A549 (cell line): ENCODE measurements at regions not wholly inside any gene's neighbourhood (a gene's known extent, or its start where the extent isn't known, plus 50 kb on each side); places are given as distances from the start of the nearest gene placed in this dataset.

Source experiments
- ATAC-seq, 2 experiments: fragments of 200-7000 bp in 1 of 2; fragments of >200 bp in 1 of 2; cut with Nextera tagmentation in 1 of 2; cut with Tn5 transposase in 1 of 2; 3 replicates each; pipeline versions ENCODE4 v1.8.0 to v1.9.1; 2018 to 2020; ENCODE audit warnings: mild to moderate bottlenecking in 1 of 2, moderate library complexity in 1 of 2
- CTCF ChIA-PET: fragments of 300-600 bp; sonication (Branson Sonifier 250); formaldehyde crosslinking; extraction: SDS; loops from one replicate; lab custom pipeline; 2021; ENCODE audit warnings: antibody characterized with exemption, inconsistent platforms; lab: Yijun Ruan, JAX
- POLR2A ChIA-PET: fragments of 350-600 bp; formaldehyde crosslinking; extraction: SDS; loops from one replicate; lab custom pipeline; 2021; ENCODE audit warnings: antibody characterized with exemption, inconsistent platforms; lab: Yijun Ruan, JAX
- DNase-seq, 2 experiments: peaks; one replicate each; pipeline versions ENCODE4 v3.0.0 to v3.0.0-alpha.2; 2011 to 2016; ENCODE audit warnings: low read depth in 1 of 2, low spot score in 1 of 2
- FAIRE-seq: peaks from 2 replicates; lab custom pipeline; 2011; peaks lifted over from hg19 to GRCh38; lab: Jason Lieb, UNC
- H3K27ac ChIP-seq, 2 experiments: fragments of >200 bp; sonication (Bioruptor Twin); formaldehyde crosslinking; 3 replicates each; pipeline ENCODE4 v1.5.1; 2016 to 2017
- H3K4me1 ChIP-seq: fragments of >200 bp; sonication (Bioruptor Twin); formaldehyde crosslinking; 3 replicates; pipeline ENCODE4 v1.6.1; 2016
- H3K4me2 ChIP-seq: fragments of >200 bp; sonication (Bioruptor Twin); formaldehyde crosslinking; 3 replicates; pipeline ENCODE4 v1.6.1; 2016
- H3K4me3 ChIP-seq: fragments of >200 bp; sonication (Bioruptor Twin); formaldehyde crosslinking; 3 replicates; pipeline ENCODE4 v1.5.1; 2016
- H3K9me3 ChIP-seq: fragments of >200 bp; sonication (Bioruptor Twin); formaldehyde crosslinking; 3 replicates; pipeline ENCODE4 v1.6.1; 2016
- CBX8 ChIP-seq: fragments of 200-600 bp; sonication (generic); IDR thresholded peaks from 2 replicates; pipeline ENCODE4 v1.6.1; 2016
- EHMT2 ChIP-seq: fragments of 200-600 bp; sonication (generic); IDR thresholded peaks from 2 replicates; pipeline ENCODE4 v1.6.1; 2016; ENCODE audit warnings: antibody characterized with exemption, low read depth, mild to moderate bottlenecking, moderate library complexity
- ESRRA ChIP-seq: fragments of 150-350 bp; IDR thresholded peaks from 2 replicates; pipeline ENCODE4 v1.6.1; 2014; ENCODE audit warnings: mild to moderate bottlenecking, low read length, borderline replicate concordance
- JUN ChIP-seq, 2 experiments: fragments of >200 bp; sonication (Bioruptor Twin); formaldehyde crosslinking; IDR thresholded peaks; 2 replicates in 1 of 2; 3 replicates in 1 of 2; pipeline ENCODE4 v1.6.1; 2016 to 2017
- KDM5A ChIP-seq: fragments of 200-600 bp; sonication (generic); IDR thresholded peaks from 2 replicates; pipeline ENCODE4 v1.6.1; 2016; ENCODE audit warnings: antibody characterized with exemption, mild to moderate bottlenecking
- MAFK ChIP-seq: fragments of 450-650 bp; IDR thresholded peaks from 2 replicates; pipeline ENCODE4 v1.6.1; 2014; ENCODE audit not compliant: partially characterized antibody
- MYC ChIP-seq: IDR thresholded peaks from 2 replicates; pipeline ENCODE4 v1.6.1; 2012; ENCODE audit warnings: mild to moderate bottlenecking, inconsistent platforms, low read length, improper control_type of control experiment, borderline replicate concordance
- PBX3 ChIP-seq: IDR thresholded peaks from 2 replicates; pipeline ENCODE4 v1.6.1; 2012
- POLR2A ChIP-seq: IDR thresholded peaks from 2 replicates; pipeline ENCODE4 v1.6.1; 2012; ENCODE audit warnings: mild to moderate bottlenecking, low read length
- RAD21 ChIP-seq, 2 experiments: fragments of >200 bp in 1 of 2; sonication (Bioruptor Twin) in 1 of 2; formaldehyde crosslinking in 1 of 2; IDR thresholded peaks in 1 of 2; conservative IDR thresholded peaks in 1 of 2; 2 replicates in 1 of 2; 3 replicates in 1 of 2; pipeline ENCODE4 v1.6.1; 2012 to 2018; ENCODE audit warnings: inconsistent platforms in 1 of 2
- REST ChIP-seq: fragments of 200-600 bp; sonication (generic); IDR thresholded peaks from 2 replicates; pipeline ENCODE4 v1.6.1; 2016; ENCODE audit warnings: antibody characterized with exemption, mild to moderate bottlenecking, moderate library complexity
- SMC3 ChIP-seq: fragments of >200 bp; sonication (Bioruptor Twin); formaldehyde crosslinking; IDR thresholded peaks from 3 replicates; pipeline ENCODE4 v1.6.1; 2018; ENCODE audit warnings: inconsistent platforms
- TFCP2L1 ChIP-seq: fragments of 250-450 bp; sonication (Bioruptor Pico); IDR thresholded peaks from 2 replicates; pipeline ENCODE4 v1.5.0; 2021; ENCODE audit warnings: mild to moderate bottlenecking
- TP53 ChIP-seq: fragments of 250-450 bp; sonication (Bioruptor Pico); IDR thresholded peaks from 2 replicates; pipeline ENCODE4 v1.5.0; 2021; ENCODE audit warnings: mild to moderate bottlenecking, moderate library complexity
- ZC3H11A ChIP-seq: fragments of 450-650 bp; IDR thresholded peaks from 2 replicates; pipeline ENCODE4 v1.6.1; 2014; ENCODE audit warnings: antibody characterized with exemption, mild to moderate bottlenecking
- ZSCAN20 ChIP-seq: fragments of 250-450 bp; sonication (Bioruptor Pico); IDR thresholded peaks from 2 replicates; pipeline ENCODE4 v1.8.0; 2022; ENCODE audit warnings: mild to moderate bottlenecking, moderate library complexity
- WGBS: methylation state at CpG from one replicate; pipeline ENCODE4 v1.1.6; 2017; ENCODE audit errors: missing lambda C conversion rate; 5-methylcytosine and 5-hydroxymethylcytosine counted together
- TF ChIP-seq, protein P1 (sequence below): IDR thresholded peaks from 2 replicates; pipeline ENCODE4 v1.6.1; 2012; ENCODE audit warnings: low read depth, borderline replicate concordance
- TF ChIP-seq, protein P2 (sequence below): fragments of 150-350 bp; IDR thresholded peaks from 2 replicates; pipeline ENCODE4 v1.6.1; 2014; ENCODE audit warnings: low read depth, mild to moderate bottlenecking, low read length
- TF ChIP-seq, protein P3 (sequence below): fragments of >200 bp; sonication (Bioruptor Twin); formaldehyde crosslinking; IDR thresholded peaks from 3 replicates; pipeline ENCODE4 v1.6.1; 2016
- TF ChIP-seq, protein P4 (sequence below): IDR thresholded peaks from 2 replicates; pipeline ENCODE4 v1.6.1; 2012

- CTCF ChIA-PET, result no interaction called here
- no peak for FAIRE-seq
These were observed 1333.7 kb upstream of the CELF4 start for GRCh38 chr18:38899252-38899651.

GRCh38 chr18:38898167-38898566 is 1332.6 kb upstream of the CELF4 start:
- no peaks in the 10 kb centered on the region for H3K4me1 ChIP-seq
- no peak overlapping the region for H3K4me3 ChIP-seq
- POLR2A ChIA-PET, result no interaction called here
- ATAC-seq (no peak), FAIRE-seq (no peak), DNase-seq (no peak)
- 29% methylated on average over 3 of the region's 3 CpGs for WGBS
- H3K4me2 ChIP-seq, result no peak overlapping the region
- H3K27ac ChIP-seq, result no peak overlapping the region
- CTCF ChIA-PET, result no interaction called here
- H3K9me3 ChIP-seq, result no peaks in the 10 kb centered on the region
- TF ChIP-seq ZC3H11A (no peak), REST (no peak), POLR2A (no peak), KDM5A (no peak)
- TF ChIP-seq, protein P1, sequence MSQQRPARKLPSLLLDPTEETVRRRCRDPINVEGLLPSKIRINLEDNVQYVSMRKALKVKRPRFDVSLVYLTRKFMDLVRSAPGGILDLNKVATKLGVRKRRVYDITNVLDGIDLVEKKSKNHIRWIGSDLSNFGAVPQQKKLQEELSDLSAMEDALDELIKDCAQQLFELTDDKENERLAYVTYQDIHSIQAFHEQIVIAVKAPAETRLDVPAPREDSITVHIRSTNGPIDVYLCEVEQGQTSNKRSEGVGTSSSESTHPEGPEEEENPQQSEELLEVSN, result no peak
- TF ChIP-seq, protein P2, sequence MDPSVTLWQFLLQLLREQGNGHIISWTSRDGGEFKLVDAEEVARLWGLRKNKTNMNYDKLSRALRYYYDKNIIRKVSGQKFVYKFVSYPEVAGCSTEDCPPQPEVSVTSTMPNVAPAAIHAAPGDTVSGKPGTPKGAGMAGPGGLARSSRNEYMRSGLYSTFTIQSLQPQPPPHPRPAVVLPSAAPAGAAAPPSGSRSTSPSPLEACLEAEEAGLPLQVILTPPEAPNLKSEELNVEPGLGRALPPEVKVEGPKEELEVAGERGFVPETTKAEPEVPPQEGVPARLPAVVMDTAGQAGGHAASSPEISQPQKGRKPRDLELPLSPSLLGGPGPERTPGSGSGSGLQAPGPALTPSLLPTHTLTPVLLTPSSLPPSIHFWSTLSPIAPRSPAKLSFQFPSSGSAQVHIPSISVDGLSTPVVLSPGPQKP, result no peak

More at GRCh38 chr18:38899252-38899651, 1333.7 kb upstream of the CELF4 start:
- POLR2A ChIA-PET, result no interaction called here
- H3K27ac ChIP-seq, result no peak overlapping the region
- ATAC-seq, result no peak
- no peak overlapping the region for H3K4me3 ChIP-seq
- TF ChIP-seq MAFK (no peak), SMC3 (no peak), TP53 (CRISPR knock-in tag) (no peak), TFCP2L1 (no peak), JUN (IDR thresholded peaks at IDR 0.05) (no peak), ESRRA (no peak), PBX3 (no peak), RAD21 (conservative IDR thresholded peaks at IDR 0.05 in 1 of 2, IDR thresholded peaks at IDR 0.05 in 1 of 2) (no peak), ZSCAN20 (no peak), MYC (no peak), CBX8 (no peak), EHMT2 (no peak), ZC3H11A (no peak)
- TF ChIP-seq, protein P3, sequence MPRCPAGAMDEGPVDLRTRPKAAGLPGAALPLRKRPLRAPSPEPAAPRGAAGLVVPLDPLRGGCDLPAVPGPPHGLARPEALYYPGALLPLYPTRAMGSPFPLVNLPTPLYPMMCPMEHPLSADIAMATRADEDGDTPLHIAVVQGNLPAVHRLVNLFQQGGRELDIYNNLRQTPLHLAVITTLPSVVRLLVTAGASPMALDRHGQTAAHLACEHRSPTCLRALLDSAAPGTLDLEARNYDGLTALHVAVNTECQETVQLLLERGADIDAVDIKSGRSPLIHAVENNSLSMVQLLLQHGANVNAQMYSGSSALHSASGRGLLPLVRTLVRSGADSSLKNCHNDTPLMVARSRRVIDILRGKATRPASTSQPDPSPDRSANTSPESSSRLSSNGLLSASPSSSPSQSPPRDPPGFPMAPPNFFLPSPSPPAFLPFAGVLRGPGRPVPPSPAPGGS, result no peak
- TF ChIP-seq, protein P4, sequence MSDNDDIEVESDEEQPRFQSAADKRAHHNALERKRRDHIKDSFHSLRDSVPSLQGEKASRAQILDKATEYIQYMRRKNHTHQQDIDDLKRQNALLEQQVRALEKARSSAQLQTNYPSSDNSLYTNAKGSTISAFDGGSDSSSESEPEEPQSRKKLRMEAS, result no peak
- TF ChIP-seq, all 56 proteins: peak for 0
- no peak for DNase-seq
- Histone ChIP-seq H3K4me1 (no peaks in the 10 kb centered on the region), H3K4me2 (no peak overlapping the region), H3K9me3 (no peaks in the 10 kb centered on the region)
- 0% methylated on average over 2 of the region's 2 CpGs for WGBS
